HK-2 (cell line): ENCODE measurements at regions not wholly inside any gene's neighbourhood (a gene's known extent, or its start where the extent isn't known, plus 50 kb on each side); places are given as distances from the start of the nearest gene placed in this dataset.

Experiments used
- DNase-seq: peaks from one replicate; pipeline ENCODE4 v3.0.0-alpha.2; 2018; ENCODE audit not compliant: unreplicated experiment

DNA sequence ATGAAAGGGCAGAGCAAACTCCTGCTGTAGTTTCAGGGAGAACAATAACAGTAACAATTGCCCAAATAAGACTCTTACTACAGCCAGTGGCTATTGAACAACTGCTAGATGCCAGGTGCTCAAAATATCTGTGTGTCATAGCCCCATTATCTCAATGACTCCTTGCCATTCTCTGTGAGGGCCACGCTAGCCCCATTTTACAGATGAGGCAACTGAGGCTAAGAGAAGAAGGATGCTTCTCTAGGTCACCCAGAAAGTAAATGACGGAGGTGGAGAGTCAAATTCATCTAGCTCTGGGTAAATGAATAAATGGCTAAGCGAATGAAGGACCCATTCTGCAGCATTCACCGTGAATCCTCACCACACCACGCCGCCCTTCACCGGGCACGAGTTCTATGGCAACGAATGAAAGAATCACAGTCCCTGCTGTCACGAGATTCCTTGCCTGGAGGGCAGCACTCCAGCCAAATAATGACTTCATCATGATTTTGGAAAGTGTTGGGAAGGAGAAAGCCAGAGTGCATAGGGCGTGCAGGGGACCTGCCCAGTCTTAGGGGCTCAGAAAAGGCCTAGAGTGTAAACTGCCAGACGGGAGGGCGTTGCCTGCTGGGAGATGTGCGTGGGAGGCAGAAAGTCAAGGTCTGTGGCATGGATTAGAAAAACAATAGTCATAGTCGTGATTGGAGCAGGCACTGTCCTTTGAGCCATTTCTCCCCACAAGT, 147.2 kb downstream of the C9orf50 start:
- no peak for DNase-seq

- no peak for DNase-seq
Observed at GRCh38 chr9:129472651-129473102, 148.2 kb downstream of the C9orf50 start.

- no peak for DNase-seq
Observed at GRCh38 chr9:129471201-129472019, 149.5 kb downstream of the C9orf50 start.

- DNase-seq: no peak
Observed at GRCh38 chr9:129469988-129470316, 150.9 kb downstream of the C9orf50 start.

GRCh38 chr9:129469188-129469987, 151.5 kb downstream of the C9orf50 start:
- no peak for DNase-seq

- no peak for DNase-seq
Observed at GRCh38 chr9:129467739-129468666, 152.9 kb downstream of the C9orf50 start.

DNA sequence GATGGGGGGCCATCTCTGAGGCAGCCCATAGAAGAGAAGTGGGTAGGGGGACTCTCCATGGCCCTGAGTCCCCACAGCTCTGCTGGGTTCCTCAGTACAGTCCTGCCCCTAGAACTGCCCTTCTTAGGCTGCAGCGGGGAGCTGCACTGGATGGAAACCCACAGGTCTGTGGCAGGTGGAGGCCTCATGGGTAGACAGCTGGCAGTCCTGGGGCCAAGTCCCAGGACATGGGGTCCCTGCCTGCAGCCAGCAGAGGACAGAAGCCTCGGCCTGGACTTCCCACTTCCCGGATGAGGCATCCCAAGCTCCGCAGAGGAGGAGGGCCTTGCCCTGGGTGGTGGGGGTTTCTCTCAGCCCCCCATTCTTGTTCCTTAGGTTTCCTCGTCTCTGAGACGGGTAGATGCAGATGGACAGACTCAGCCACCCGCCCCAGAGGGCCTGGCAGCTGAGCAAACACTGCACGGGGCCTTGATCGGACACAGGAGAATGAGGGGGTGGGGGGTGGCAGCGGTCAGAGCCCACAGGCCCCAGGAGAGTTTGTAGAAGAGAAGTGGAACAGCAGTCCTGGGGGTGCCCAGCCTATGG, 153.8 kb downstream of the C9orf50 start:
- DNase-seq: no peak

- no peak for DNase-seq
Observed at GRCh38 chr9:129465834-129466535, 154.9 kb downstream of the C9orf50 start.

DNA sequence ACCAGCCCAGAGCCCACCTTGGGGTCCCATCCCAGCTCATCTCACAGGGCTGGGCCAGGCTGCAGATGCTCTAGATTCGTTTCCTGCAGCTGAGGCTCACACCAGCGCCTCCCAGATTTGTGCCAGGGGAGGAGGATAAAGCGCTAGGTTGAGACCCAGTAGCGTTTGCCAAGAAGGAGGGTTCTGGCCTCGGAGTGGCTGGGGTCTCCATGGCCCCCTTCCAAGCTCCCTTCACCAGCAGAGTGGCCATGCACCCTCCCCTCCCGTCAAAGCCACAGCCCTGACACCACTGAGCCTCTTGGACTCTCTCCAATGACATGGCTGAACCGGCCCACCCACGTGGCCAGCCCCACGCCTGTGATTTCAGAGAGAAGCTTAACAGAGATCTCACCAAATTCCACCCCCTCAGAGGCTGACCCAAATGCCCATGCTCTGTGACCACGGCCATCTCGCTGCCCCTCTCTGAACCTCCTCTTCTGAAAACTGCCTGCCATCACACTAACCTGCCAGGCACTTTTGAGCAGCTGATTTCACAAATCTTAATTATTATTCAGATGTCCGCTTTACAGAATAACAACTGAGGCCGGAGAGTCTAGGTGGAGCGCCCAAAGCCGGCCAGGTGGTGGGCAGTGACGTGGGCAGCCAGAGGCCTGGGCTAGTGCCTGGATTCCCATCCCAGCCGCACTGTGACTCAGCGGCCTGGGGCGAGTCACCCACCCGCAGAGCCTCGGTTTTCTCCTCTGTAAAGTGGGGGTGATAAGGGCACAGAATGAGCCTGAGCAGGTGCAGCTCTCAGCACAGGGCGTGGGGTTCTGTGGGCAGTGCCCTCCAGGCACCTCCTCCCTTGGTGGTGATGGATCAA, 155.7 kb downstream of the C9orf50 start:
- peak; percentile 59 for DNase-seq

DNA sequence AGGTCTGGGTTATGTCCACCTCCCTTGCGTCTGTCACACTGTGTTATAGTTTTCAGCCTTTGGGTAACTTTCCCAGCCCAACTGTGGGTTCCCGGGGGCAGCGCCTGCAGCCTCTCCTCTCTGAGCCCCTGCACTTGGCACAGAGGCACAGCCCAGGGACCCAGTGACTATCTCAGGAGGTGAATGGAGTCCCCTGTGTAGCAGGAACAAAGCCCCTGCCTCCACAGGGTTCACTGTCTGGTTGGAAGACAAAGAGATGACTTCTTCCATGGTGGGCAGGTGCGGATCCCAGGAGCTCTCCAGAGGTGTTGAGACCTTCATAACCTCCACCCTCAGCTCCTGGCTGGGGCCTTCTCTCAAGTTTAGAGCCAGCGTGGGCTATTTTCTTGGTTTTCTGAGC, 156.9 kb downstream of the C9orf50 start:
- no peak for DNase-seq

GRCh38 chr9:129463477-129463876, 157.4 kb downstream of the C9orf50 start:
- DNase-seq: no peak

DNA sequence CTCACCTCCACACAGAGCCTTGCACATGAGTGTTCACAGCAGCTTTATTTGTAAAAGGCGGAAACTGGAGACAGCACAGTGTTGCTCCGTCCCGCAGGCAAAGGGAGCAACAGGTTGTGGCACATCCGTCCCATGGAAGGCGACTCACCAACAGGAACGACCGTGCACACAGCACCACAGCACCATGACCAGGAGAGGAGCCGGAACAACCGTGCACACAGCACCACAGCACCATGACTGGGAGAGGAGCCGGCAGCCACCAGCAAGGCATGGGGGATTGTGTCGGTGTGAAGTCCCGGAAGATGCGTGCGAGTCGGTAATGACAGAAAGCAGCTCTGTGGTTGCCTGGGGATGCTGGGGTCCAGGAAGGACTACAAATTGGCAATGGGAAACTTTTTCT, 158.5 kb downstream of the C9orf50 start:
- no peak for DNase-seq

- peak; percentile 94 for DNase-seq
Observed at GRCh38 chr9:129460323-129461261, 160.3 kb downstream of the C9orf50 start.

DNA sequence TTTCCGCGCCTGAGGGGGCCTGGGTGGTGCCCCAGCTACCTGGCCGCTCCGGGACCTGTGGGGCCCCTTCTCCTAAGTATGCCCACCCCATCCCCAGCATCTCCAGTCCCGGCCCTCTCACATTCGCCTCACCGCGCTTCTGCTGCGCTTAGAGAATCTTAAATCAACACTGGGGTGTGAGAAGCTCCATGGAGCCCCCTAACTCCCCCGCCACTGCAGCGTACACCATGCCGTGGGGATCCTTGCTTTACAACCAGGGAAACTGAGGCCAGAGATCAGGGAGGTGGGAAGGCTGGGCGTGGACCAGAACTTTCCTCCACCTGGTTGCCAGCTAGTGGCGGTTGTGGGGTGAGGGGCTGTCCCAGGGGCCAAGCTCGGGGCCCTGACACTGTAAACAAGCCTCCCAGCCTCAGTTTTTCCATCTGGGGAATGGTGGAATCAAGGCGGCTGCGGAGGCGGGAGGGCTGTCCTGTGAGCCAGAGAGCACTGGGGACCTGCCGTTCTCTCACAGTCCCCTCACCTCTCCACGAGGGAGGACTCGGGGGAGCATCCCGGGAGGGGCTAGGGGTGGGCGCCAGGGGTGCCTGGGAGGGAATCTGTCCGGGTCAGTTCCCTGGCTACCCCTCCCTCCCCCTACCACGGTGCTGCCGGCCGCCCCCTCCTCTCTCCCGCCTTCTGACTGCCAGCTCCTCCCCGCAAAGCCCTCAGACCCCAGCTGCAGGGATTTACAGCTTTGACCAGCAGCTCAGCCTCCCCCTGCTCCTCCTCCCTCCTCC, 161.2 kb downstream of the C9orf50 start:
- no peak for DNase-seq

DNA sequence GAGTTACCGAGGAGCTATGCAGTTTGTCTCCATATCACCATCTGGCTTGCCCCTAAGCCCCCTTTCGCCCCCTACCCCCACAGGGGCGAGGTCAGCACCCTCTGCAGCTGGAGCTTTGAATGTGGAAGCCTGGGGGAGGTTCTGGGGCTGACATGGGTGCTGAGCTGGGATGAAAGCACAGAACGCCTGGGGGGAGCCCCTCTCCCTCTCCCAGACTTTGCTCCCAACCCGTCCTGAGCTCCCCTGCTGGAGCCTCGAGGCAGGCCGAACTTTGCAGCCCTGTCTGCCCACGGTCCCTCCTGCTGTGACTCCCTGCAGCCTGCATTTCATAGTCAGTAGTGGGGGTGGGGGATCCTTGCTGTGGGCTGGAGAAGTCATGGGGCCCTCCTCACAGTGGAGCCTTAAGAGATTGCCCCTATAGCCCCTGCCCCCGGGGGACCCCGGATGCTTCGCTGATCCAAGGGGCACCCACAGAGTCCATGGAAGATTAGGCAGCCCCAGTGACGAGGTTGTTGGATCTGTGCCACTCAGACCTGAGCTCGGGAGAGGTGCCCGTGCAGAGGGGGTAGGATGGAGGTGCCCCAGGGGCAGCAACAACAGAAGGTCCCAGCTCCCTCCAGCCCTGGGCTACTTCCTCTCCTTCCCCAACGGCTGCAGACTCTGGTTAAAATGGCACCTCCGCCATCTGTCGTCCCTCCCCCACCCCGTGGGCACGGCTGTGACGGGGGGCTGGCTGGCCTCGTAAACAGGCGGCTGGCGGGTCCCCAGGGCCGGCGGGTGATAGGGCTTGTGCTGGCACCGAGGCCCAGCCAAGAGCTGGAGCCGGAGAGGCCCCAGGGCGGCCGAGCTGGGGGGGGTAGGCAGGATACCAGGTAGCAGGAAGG, 162.0 kb downstream of the C9orf50 start:
- DNase-seq: no peak

DNA sequence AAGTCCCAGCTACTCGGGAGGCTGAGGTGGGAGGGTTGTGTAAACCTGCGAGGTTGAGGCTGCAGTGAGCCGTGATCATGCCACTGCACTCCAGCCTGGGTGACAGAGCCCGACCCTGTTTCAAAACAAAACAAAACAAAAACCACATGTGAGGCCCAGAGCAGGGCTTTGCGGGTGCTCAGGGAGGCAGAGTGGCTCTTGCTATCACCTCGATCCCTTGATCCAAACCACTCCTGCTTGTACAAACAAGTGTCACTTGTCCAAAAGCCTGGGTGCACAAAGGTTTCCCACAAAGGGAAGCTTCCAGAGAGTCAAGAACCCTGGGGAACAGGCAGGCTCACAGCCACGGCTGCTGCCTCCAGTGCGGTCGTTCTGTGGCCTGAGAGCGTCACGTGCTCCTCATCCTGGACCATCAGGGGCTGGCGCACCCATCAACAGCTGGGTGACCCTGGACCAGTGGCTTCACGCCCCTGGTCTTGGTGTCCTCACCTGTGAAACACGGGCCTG, 162.7 kb downstream of the C9orf50 start:
- no peak for DNase-seq
